ENCODE measurements at regions not wholly inside any gene's neighbourhood (a gene's known extent, or its start where the extent isn't known, plus 50 kb on each side); places are given as distances from the start of the nearest gene placed in this dataset.

- no peak overlapping the region for H3K4me2 ChIP-seq (replicated peaks; ENCODE audit: extremely low read depth, low read length, poor library complexity, severe bottlenecking)
- H3K4me3 ChIP-seq (replicated peaks in 1 of 3; ENCODE audit: low read depth in 2 of 3, low read length in 3 of 3) = no peak overlapping the region
- H3K4me1 Mint-ChIP-seq = peaks cover 17% of the 10 kb centered on the region
- no peak for TF ChIP-seq CTCF (IDR thresholded peaks at IDR 0.05)
- intact Hi-C loops (cut with micrococcal nuclease) = no loop called here
- no peaks in the 10 kb centered on the region for H3K79me2 ChIP-seq (ENCODE audit: insufficient read depth, low read length)
- no peaks in the 10 kb centered on the region for H4K20me1 ChIP-seq (ENCODE audit: insufficient read depth, low read length)
- no peaks in the 10 kb centered on the region for H3K36me3 Mint-ChIP-seq
- H3K4me1 ChIP-seq (ENCODE audit: control insufficient read depth in 1 of 2, insufficient read depth in 2 of 2, low read length in 2 of 2) = no peaks in the 10 kb centered on the region
- peaks cover 0 to 7% of the 10 kb centered on the region in 2 donors for H3K9me3 ChIP-seq (replicated peaks in 1 of 2; ENCODE audit: control insufficient read depth in 1 of 2, insufficient read depth in 1 of 2, low read length in 2 of 2)
- no peaks in the 10 kb centered on the region for H3K36me3 ChIP-seq (replicated peaks in 1 of 2; ENCODE audit: control insufficient read depth in 1 of 2, insufficient read depth in 2 of 2, low read length in 2 of 2)
- no CpG with 5 or more reads among the region's 1 CpG for WGBS (ENCODE audit: insufficient coverage)
- DNase-seq = no peak
- no peaks in the 10 kb centered on the region for H3K27me3 ChIP-seq (ENCODE audit: control insufficient read depth in 2 of 2, insufficient read depth in 2 of 2, low read length in 2 of 2)
- H2AFZ ChIP-seq (ENCODE audit: insufficient read depth, low read depth, low read length, poor library complexity, severe bottlenecking) = no peak overlapping the region
- no peak overlapping the region for H3K27ac ChIP-seq (ENCODE audit: low read depth in 1 of 2, low read length in 2 of 2)
- H3K27ac Mint-ChIP-seq = no peak overlapping the region
- no peak overlapping the region for H3K4me3 Mint-ChIP-seq
- H3K27me3 Mint-ChIP-seq (ENCODE audit: low read depth in 3 of 3) = peaks cover 1 to 3% (median 3%) of the 10 kb centered on the region in 3 donors
- H3K9me3 Mint-ChIP-seq = peaks cover 2 to 10% (median 7%) of the 10 kb centered on the region in 7 donors
- no peak overlapping the region for H3K9ac ChIP-seq (ENCODE audit: insufficient read depth, low read length, poor library complexity, severe bottlenecking)
These were observed 341.2 kb downstream of the SETD4 start for GRCh38 chr21:35719080-35719479.

GRCh38 chr21:35716876-35717565 lies 343.3 kb downstream of the SETD4 start:
- Mint-ChIP-seq H3K27ac (no peak overlapping the region), H3K9me3 (peaks cover 0 to 5% (median 3%) of the 10 kb centered on the region in 7 donors), H3K4me1 (peaks cover 17% of the 10 kb centered on the region), H3K27me3 (ENCODE audit: low read depth in 3 of 3) (peaks cover 1 to 3% (median 2%) of the 10 kb centered on the region in 3 donors), H3K36me3 (no peaks in the 10 kb centered on the region), H3K4me3 (no peak overlapping the region)
- Histone ChIP-seq H3K4me1 (ENCODE audit: control insufficient read depth in 1 of 2, insufficient read depth in 2 of 2, low read length in 2 of 2) (no peaks in the 10 kb centered on the region), H3K9ac (ENCODE audit: insufficient read depth, low read length, poor library complexity, severe bottlenecking) (no peak overlapping the region), H3K4me3 (replicated peaks in 1 of 3; ENCODE audit: low read depth in 2 of 3, low read length in 3 of 3) (no peak overlapping the region), H3K27me3 (ENCODE audit: control insufficient read depth in 2 of 2, insufficient read depth in 2 of 2, low read length in 2 of 2) (no peaks in the 10 kb centered on the region), H3K4me2 (replicated peaks; ENCODE audit: extremely low read depth, low read length, poor library complexity, severe bottlenecking) (no peak overlapping the region), H3K9me3 (replicated peaks in 1 of 2; ENCODE audit: control insufficient read depth in 1 of 2, insufficient read depth in 1 of 2, low read length in 2 of 2) (peaks cover 0 to 3% of the 10 kb centered on the region in 2 donors), H3K27ac (ENCODE audit: low read depth in 1 of 2, low read length in 2 of 2) (no peak overlapping the region), H2AFZ (ENCODE audit: insufficient read depth, low read depth, low read length, poor library complexity, severe bottlenecking) (no peak overlapping the region), H4K20me1 (ENCODE audit: insufficient read depth, low read length) (no peaks in the 10 kb centered on the region), H3K36me3 (replicated peaks in 1 of 2; ENCODE audit: control insufficient read depth in 1 of 2, insufficient read depth in 2 of 2, low read length in 2 of 2) (no peaks in the 10 kb centered on the region), H3K79me2 (ENCODE audit: insufficient read depth, low read length) (no peaks in the 10 kb centered on the region)
- no peak for TF ChIP-seq CTCF (IDR thresholded peaks at IDR 0.05)
- no peak for DNase-seq
- no CpG with 5 or more reads among the region's 2 CpGs for WGBS (ENCODE audit: insufficient coverage)
- intact Hi-C loops (cut with micrococcal nuclease) = no loop called here

All from CD14-positive monocyte (primary cell).